ENCODE measurements at regions not wholly inside any gene's neighbourhood (a gene's known extent, or its start where the extent isn't known, plus 50 kb on each side); places are given as distances from the start of the nearest gene placed in this dataset.
A peak's percentile ranks its signal among the peaks of the same experiment; 100 is the strongest.
"Not testable (repeated sequence)": the region's sequence is repeated elsewhere in the genome, so short reads cannot be mapped to it uniquely, and the experiment has no call there.

DNA sequence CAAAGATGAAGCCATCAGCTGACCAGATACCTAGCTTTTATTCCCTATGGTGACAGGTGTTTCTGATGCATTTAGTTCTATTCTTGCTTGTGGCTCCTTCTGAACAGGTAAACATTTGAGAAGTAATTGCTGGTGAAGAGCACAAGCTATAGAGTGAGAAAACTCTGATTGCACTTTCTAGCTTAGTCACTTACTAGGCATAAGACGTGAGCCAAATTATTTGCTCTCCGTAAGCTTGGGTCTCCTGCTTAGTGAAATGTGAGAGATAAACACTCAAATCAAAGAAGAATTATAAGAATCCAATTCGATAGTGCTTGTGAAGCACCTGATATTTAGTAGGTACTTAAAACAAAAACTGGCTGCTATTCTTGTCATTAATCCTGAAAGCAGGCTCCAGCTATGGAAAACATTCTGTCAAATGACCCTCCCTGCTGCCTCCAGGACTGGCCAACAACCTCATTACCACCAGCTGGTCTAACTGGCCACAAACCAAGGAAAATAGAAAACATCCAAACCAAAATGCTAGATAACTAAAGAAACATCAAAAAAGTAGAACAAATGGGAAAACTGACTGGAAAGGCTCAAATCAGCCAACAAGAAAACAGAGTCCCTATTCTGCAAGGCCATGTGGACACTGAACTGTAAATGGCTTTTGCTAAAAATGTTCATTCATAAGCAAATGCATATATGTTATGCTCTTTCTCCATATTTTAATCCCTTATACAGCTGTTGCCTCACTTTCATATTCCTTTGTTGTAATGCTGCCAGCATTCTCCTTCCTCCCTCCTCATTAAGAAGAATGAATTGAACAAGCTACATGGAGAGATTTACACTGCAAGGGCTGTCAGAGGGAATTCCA is 616.1 kb downstream of the DTWD2 start:
- in situ Hi-C loops (cut with HindIII; ENCODE audit: low pct_unique_long_range_greater_than_20kb, low sequenced_read_pairs), result no loop called here
- DNase-seq (ENCODE audit: low read depth), result no peak

DNA sequence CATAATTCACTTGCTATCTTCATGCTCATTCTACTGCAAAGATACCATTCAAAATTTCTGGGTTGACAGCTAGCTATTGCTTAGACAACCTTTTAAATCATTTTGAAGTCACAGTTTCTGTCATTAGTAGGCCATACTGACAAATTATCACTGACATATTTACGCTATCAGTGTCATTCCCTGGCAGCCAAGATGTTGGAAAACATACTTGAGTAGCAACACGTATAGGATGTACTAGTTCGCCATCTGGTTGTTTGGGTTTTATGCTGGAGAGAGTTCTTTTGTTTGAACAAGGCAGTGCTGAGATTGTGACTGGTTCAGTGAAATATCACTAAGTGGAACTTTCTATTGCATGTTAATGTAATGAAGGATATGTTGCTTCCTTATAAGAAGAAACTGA is 621.9 kb downstream of the DTWD2 start:
- DNase-seq (ENCODE audit: low read depth), result no peak
- in situ Hi-C loops (cut with HindIII; ENCODE audit: low pct_unique_long_range_greater_than_20kb, low sequenced_read_pairs), result no loop called here

- in situ Hi-C loops (cut with HindIII; ENCODE audit: low pct_unique_long_range_greater_than_20kb, low sequenced_read_pairs), result no loop called here
- DNase-seq (ENCODE audit: low read depth), result no peak
These were observed 622.6 kb downstream of the DTWD2 start for GRCh38 chr5:118365718-118366117.

- in situ Hi-C loops (cut with HindIII; ENCODE audit: low pct_unique_long_range_greater_than_20kb, low sequenced_read_pairs), result no loop called here
- DNase-seq (ENCODE audit: low read depth), result no peak
These were observed 633.5 kb downstream of the DTWD2 start for GRCh38 chr5:118354797-118355196.

DNA sequence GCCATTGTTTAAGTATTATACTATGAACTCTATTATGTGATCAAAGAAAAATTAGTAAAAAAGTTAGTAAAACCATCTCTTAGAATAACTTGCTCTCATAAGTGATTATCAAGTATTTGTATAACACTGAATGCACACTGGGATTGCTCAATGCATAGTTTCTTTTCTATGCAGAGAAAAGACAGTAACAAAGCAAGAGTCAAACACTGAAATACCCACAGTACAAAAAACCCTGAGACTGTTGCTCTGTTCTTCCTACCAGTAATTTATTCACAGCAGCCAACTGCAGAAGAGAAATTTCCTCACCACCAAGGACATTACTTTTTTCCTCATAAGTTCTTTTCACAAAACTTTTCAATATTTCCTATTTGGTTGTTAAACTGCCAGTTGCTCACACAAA is 634.4 kb downstream of the DTWD2 start:
- in situ Hi-C loops (cut with HindIII; ENCODE audit: low pct_unique_long_range_greater_than_20kb, low sequenced_read_pairs), result no loop called here
- no peak for DNase-seq (ENCODE audit: low read depth)

GRCh38 chr5:118336468-118336867 is 651.9 kb downstream of the DTWD2 start:
- in situ Hi-C loops (cut with HindIII; ENCODE audit: low pct_unique_long_range_greater_than_20kb, low sequenced_read_pairs), result no loop called here
- no peak for DNase-seq (ENCODE audit: low read depth)

- in situ Hi-C loops (cut with HindIII; ENCODE audit: low pct_unique_long_range_greater_than_20kb, low sequenced_read_pairs), result no loop called here
- DNase-seq (ENCODE audit: low read depth), result no peak
These were observed 661.0 kb downstream of the DTWD2 start for GRCh38 chr5:118327389-118327788.

DNA sequence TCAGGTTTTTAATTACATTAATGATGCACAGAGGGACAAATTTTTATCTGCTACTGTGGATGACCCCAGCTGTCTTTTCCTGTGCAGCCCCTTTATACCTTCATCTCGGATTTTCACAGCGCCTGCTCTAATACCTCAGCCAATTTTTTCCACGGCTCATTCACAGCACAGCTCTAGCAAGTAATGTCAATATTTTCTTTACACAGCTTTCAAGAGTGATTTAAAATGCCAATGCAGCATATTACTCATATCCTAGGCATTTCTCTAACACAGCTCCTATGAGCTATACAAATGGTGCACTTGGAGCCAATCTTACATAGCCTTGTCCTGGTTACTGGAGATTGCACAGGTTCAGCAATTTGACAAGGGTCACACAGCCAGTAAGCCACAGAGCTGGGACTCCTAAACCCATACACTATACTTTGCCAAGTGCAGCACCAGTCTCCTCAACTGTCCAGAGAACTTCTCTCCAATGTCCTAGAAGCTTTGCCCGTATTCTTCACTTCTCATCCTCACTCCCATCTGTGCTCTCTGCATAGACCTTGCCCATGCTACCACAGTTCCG is 661.8 kb downstream of the DTWD2 start:
- peak; percentile 37 for DNase-seq (ENCODE audit: low read depth)
- in situ Hi-C loops (cut with HindIII; ENCODE audit: low pct_unique_long_range_greater_than_20kb, low sequenced_read_pairs), result no loop called here

GRCh38 chr5:118325931-118326330 is 662.4 kb downstream of the DTWD2 start:
- no peak for DNase-seq (ENCODE audit: low read depth)

DNA sequence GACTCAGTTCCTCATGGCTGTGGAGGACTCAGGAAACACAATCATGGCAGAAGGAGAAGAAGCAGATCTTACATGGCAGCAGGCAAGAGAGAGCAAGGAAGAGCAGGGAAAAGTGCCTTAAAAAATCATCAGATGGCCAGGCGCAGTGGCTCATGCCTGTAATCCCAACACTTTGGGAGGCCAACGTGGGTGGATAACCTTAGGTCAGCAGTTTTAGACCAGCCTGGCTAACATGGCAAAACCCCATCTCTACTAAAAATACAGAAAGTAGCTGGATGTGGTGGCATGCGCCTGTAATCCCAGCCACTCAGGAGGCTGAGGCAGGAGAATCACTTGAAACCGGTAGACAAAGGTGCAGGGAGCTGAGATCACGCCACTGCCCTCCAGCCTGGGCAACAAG is 664.6 kb downstream of the DTWD2 start:
- DNase-seq (ENCODE audit: low read depth); in situ Hi-C loops (cut with HindIII; ENCODE audit: low pct_unique_long_range_greater_than_20kb, low sequenced_read_pairs): not testable (repeated sequence)

More at GRCh38 chr5:118325931-118326330, 662.4 kb downstream of the DTWD2 start:
- in situ Hi-C loops (cut with HindIII; ENCODE audit: low pct_unique_long_range_greater_than_20kb, low sequenced_read_pairs), result no loop called here

- DNase-seq (ENCODE audit: low read depth), result no peak
- in situ Hi-C loops (cut with HindIII; ENCODE audit: low pct_unique_long_range_greater_than_20kb, low sequenced_read_pairs), result no loop called here
These were observed 667.3 kb downstream of the DTWD2 start for GRCh38 chr5:118321081-118321480.

- DNase-seq (ENCODE audit: low read depth), result no peak
- in situ Hi-C loops (cut with HindIII; ENCODE audit: low pct_unique_long_range_greater_than_20kb, low sequenced_read_pairs), result no loop called here
These were observed 668.2 kb downstream of the DTWD2 start for GRCh38 chr5:118320121-118320520.

GRCh38 chr5:118314931-118315330 is 673.4 kb downstream of the DTWD2 start:
- no peak for DNase-seq (ENCODE audit: low read depth)
- in situ Hi-C loops (cut with HindIII; ENCODE audit: low pct_unique_long_range_greater_than_20kb, low sequenced_read_pairs), result no loop called here

DNA sequence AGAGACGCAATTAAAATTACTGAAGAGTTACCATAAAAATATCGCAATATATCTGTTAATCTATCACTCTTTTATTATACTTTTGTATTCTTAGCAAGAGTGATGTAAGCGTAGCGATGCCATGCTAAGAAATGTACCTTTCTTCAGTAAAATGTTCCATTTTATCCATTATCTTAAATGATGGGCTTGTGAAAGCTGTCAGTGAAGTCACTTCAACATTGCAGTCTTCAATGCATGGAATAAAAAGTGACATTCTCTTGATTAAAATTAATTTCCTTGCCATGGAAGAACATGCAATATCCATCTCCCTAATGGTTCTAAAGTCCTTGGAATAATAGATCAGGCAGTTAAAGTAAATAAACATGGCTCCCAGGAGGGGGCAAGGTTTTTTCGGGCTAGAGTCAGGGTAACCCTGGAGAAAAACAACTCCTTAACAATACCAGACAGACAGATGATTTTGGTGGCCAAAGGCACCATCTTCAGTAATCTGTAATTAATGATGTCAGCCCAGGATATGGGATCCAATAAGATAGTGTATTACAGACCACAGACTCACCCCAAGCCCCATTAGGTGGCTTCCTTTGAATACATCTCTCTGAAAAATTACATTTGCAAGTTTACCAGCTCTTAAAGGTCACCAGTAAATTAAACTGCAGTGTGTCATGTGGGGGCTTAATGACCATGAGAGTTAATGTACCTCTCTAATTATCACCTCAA is 677.1 kb downstream of the DTWD2 start:
- peak; percentile 10 for DNase-seq (ENCODE audit: low read depth)
- in situ Hi-C loops (cut with HindIII; ENCODE audit: low pct_unique_long_range_greater_than_20kb, low sequenced_read_pairs), result no loop called here

- in situ Hi-C loops (cut with HindIII; ENCODE audit: low pct_unique_long_range_greater_than_20kb, low sequenced_read_pairs), result no loop called here
- no peak for DNase-seq (ENCODE audit: low read depth)
These were observed 677.9 kb downstream of the DTWD2 start for GRCh38 chr5:118310401-118310800.

GRCh38 chr5:118303296-118303695 is 685.1 kb downstream of the DTWD2 start:
- DNase-seq (ENCODE audit: low read depth), result no peak
- in situ Hi-C loops (cut with HindIII; ENCODE audit: low pct_unique_long_range_greater_than_20kb, low sequenced_read_pairs), result no loop called here

- in situ Hi-C loops (cut with HindIII; ENCODE audit: low pct_unique_long_range_greater_than_20kb, low sequenced_read_pairs), result no loop called here
- DNase-seq (ENCODE audit: low read depth), result no peak
These were observed 685.6 kb downstream of the DTWD2 start for GRCh38 chr5:118302786-118303185.

GRCh38 chr5:118301696-118302095 is 686.7 kb downstream of the DTWD2 start:
- no peak for DNase-seq (ENCODE audit: low read depth)
- in situ Hi-C loops (cut with HindIII; ENCODE audit: low pct_unique_long_range_greater_than_20kb, low sequenced_read_pairs), result no loop called here

DNA sequence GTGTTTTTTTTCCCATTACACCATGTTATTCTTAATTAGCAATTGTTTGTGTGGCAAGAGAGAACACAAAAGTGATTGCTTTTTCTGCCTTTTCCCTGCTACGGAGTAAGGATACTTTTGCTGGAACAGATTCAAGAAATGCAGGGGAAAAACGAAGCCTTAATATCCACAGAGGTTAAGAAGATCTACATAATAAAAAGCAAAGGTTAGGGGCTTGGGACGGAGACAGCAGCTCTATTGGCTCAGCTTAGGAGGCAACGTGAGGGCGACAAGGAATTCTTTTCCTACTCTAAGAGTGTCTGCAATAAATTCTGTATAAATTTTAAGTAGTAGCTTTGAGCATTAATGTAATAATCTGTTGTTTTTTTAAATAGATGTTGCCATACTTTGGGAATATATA is 693.3 kb downstream of the DTWD2 start:
- DNase-seq (ENCODE audit: low read depth), result no peak
- in situ Hi-C loops (cut with HindIII; ENCODE audit: low pct_unique_long_range_greater_than_20kb, low sequenced_read_pairs), result no loop called here

Data from Caki2 (cell line).